Lower leg skin (tissue), 3 donors: ENCODE measurements at regions not wholly inside any gene's neighbourhood (a gene's known extent, or its start where the extent isn't known, plus 50 kb on each side); places are given as distances from the start of the nearest gene placed in this dataset.

ENCODE experiments used
- POLR2A ChIP-seq, 2 donors: fragments of 450-650 bp; IDR thresholded peaks; one replicate each; pipeline ENCODE4 v1.6.1; 2016 to 2017; ENCODE audit warnings: antibody characterized with exemption in 2 of 2, mild to moderate bottlenecking in 1 of 2, moderate library complexity in 1 of 2
- TF ChIP-seq, protein P1 (sequence below), 3 donors: fragments of 450-650 bp; IDR thresholded peaks; one replicate each; pipeline ENCODE4 v1.5.1; 2016; ENCODE audit warnings: antibody characterized with exemption in 3 of 3, mild to moderate bottlenecking in 3 of 3, moderate library complexity in 2 of 3

DNA sequence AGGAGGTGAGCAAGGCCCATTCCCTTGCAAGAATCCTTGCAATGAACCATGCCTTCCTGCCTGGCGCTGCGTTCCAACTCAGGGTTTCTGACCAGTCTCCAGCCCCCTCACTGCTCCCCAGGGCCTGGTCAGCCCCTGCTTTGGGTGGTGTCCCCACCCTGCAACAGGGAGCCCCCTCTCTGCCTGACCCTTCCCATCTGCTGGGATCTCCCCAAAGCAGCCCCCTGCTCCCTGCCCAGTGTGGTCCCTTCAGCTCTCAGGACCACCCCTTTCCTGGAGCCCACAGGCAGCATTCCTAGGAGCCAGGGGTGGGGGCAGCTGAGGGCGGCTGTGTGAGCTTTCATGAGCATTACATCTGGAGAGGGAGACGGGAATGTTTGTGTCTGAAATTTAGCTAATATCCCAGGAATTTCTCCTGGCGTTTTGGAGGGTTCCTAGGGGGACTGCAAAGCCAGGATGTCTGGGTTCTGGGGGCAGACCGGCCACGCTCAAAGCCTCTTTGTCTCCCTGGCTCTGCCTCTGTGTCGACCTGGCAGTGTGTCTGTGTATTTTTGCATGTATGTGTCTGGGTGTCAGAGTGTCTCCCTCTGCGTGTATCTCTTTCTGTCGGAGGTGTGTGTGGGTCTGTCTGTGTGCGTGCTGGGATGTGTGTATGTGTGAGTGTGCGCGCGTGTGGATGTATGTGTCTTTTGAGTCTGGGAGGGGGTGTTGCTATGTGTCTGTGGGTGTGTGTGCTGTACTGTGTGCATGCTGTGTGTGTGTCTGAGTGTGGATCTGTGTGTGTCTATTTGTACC lies 300.5 kb upstream of the ZMIZ1 start:
- TF ChIP-seq, protein P1, sequence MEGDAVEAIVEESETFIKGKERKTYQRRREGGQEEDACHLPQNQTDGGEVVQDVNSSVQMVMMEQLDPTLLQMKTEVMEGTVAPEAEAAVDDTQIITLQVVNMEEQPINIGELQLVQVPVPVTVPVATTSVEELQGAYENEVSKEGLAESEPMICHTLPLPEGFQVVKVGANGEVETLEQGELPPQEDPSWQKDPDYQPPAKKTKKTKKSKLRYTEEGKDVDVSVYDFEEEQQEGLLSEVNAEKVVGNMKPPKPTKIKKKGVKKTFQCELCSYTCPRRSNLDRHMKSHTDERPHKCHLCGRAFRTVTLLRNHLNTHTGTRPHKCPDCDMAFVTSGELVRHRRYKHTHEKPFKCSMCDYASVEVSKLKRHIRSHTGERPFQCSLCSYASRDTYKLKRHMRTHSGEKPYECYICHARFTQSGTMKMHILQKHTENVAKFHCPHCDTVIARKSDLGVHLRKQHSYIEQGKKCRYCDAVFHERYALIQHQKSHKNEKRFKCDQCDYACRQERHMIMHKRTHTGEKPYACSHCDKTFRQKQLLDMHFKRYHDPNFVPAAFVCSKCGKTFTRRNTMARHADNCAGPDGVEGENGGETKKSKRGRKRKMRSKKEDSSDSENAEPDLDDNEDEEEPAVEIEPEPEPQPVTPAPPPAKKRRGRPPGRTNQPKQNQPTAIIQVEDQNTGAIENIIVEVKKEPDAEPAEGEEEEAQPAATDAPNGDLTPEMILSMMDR (IDR thresholded peaks at IDR 0.05), result no peak
- TF ChIP-seq POLR2A (IDR thresholded peaks at IDR 0.05), result no peak
